Panc1 (cell line): ENCODE measurements at regions not wholly inside any gene's neighbourhood (a gene's known extent, or its start where the extent isn't known, plus 50 kb on each side); places are given as distances from the start of the nearest gene placed in this dataset.

Experiments used
- POLR2AphosphoS5 ChIP-seq: IDR thresholded peaks from 2 replicates; pipeline ENCODE4 v1.6.1; 2012; ENCODE audit warnings: mild to moderate bottlenecking, low read depth, low read length, moderate library complexity
- SIN3A ChIP-seq: IDR thresholded peaks from 2 replicates; pipeline ENCODE4 v1.6.1; 2012; ENCODE audit warnings: low read depth, mild to moderate bottlenecking, low read length, moderate library complexity, borderline replicate concordance; ENCODE audit not compliant: insufficient read depth
- TCF7L2 ChIP-seq: IDR thresholded peaks from 2 replicates; pipeline ENCODE4 v1.6.1; 2011; ENCODE audit warnings: mild to moderate bottlenecking, low read depth, low read length, inconsistent platforms
- TF ChIP-seq, protein P1 (sequence below): fragments of 450-650 bp; IDR thresholded peaks from 2 replicates; pipeline ENCODE4 v1.5.1; 2017; ENCODE audit warnings: mild to moderate bottlenecking
- TF ChIP-seq, protein P2 (sequence below), 2 experiments: IDR thresholded peaks; 2 replicates each; pipeline ENCODE4 v1.6.1; 2011 to 2012; ENCODE audit warnings: low read depth in 2 of 2, control low read depth in 1 of 2, low read length in 1 of 2, mild to moderate bottlenecking in 1 of 2, moderate library complexity in 1 of 2; ENCODE audit not compliant: insufficient read depth in 1 of 2

DNA sequence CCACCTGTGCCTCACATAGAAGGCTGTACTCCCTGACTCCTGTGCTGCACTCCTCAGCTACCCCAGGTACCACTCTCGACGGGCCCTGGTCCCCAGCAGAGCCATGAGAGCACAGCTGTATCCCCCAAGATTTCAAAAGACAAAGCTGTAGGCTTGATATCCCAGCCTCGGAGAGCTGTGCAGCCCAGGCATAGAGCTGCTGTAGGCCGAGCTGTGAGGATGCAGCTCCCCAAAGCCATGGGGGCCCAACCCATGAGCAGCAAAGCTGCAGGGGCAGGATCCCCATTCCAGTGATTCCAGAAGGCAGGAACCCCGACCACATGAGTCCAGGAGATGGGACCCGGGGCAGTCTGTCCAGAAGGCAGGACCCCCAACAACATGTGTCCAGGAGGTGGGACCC, 123.8 kb upstream of the CBLN2 start:
- TF ChIP-seq, protein P1, sequence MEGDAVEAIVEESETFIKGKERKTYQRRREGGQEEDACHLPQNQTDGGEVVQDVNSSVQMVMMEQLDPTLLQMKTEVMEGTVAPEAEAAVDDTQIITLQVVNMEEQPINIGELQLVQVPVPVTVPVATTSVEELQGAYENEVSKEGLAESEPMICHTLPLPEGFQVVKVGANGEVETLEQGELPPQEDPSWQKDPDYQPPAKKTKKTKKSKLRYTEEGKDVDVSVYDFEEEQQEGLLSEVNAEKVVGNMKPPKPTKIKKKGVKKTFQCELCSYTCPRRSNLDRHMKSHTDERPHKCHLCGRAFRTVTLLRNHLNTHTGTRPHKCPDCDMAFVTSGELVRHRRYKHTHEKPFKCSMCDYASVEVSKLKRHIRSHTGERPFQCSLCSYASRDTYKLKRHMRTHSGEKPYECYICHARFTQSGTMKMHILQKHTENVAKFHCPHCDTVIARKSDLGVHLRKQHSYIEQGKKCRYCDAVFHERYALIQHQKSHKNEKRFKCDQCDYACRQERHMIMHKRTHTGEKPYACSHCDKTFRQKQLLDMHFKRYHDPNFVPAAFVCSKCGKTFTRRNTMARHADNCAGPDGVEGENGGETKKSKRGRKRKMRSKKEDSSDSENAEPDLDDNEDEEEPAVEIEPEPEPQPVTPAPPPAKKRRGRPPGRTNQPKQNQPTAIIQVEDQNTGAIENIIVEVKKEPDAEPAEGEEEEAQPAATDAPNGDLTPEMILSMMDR = no peak
- TF ChIP-seq POLR2AphosphoS5 (no peak), SIN3A (no peak), TCF7L2 (no peak)
- TF ChIP-seq, protein P2, sequence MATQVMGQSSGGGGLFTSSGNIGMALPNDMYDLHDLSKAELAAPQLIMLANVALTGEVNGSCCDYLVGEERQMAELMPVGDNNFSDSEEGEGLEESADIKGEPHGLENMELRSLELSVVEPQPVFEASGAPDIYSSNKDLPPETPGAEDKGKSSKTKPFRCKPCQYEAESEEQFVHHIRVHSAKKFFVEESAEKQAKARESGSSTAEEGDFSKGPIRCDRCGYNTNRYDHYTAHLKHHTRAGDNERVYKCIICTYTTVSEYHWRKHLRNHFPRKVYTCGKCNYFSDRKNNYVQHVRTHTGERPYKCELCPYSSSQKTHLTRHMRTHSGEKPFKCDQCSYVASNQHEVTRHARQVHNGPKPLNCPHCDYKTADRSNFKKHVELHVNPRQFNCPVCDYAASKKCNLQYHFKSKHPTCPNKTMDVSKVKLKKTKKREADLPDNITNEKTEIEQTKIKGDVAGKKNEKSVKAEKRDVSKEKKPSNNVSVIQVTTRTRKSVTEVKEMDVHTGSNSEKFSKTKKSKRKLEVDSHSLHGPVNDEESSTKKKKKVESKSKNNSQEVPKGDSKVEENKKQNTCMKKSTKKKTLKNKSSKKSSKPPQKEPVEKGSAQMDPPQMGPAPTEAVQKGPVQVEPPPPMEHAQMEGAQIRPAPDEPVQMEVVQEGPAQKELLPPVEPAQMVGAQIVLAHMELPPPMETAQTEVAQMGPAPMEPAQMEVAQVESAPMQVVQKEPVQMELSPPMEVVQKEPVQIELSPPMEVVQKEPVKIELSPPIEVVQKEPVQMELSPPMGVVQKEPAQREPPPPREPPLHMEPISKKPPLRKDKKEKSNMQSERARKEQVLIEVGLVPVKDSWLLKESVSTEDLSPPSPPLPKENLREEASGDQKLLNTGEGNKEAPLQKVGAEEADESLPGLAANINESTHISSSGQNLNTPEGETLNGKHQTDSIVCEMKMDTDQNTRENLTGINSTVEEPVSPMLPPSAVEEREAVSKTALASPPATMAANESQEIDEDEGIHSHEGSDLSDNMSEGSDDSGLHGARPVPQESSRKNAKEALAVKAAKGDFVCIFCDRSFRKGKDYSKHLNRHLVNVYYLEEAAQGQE (IDR thresholded peaks at IDR 0.05; ENCODE audit: insufficient read depth in 1 of 2, low read depth in 2 of 2, low read length in 1 of 2) = no peak
